K562 (cell line): ENCODE measurements at regions not wholly inside any gene's neighbourhood (a gene's known extent, or its start where the extent isn't known, plus 50 kb on each side); places are given as distances from the start of the nearest gene placed in this dataset.

ENCODE experiments used
- ATAC-seq: fragments of 200-7000 bp; cut with Tn5 transposase; 3 replicates; pipeline ENCODE4 v1.9.1; 2020; ENCODE audit warnings: moderate library complexity
- BruUV-seq: library from RNA; stranded (reverse); fragments of 400-500 nt; replicated peaks from 2 replicates; lab custom pipeline; 2021; lab: Mats Ljungman, UMichigan
- CTCF ChIA-PET: fragments of 300-600 bp; formaldehyde crosslinking; extraction: SDS; loops from one replicate; lab custom pipeline; 2021; ENCODE audit warnings: low intra/inter-chr PET ratio; lab: Yijun Ruan, JAX
- POLR2A ChIA-PET: fragments of 300-600, 350-650 bp; sonication (Branson Sonifier 250); formaldehyde crosslinking; extraction: SDS; loops from one replicate; lab custom pipeline; 2021; ENCODE audit warnings: antibody characterized with exemption, inconsistent platforms; lab: Yijun Ruan, JAX
- DNase-seq, 4 experiments: peaks; one replicate each; pipeline versions ENCODE4 v3.0.0 to v3.0.0-alpha.2; 2011 to 2018; ENCODE audit warnings: low spot score in 3 of 4, mixed read lengths in 3 of 4; ENCODE audit errors: extremely low read depth in 1 of 4
- FAIRE-seq: peaks from 2 replicates; lab custom pipeline; 2011; peaks lifted over from hg19 to GRCh38; lab: Jason Lieb, UNC
- H2AFZ ChIP-seq: 2 replicates; pipeline ENCODE4 v1.6.0; 2011; ENCODE audit warnings: low read depth, low read length, control low read depth, inconsistent platforms
- H3K27ac ChIP-seq: fragments of 200-600 bp; 3 replicates; pipeline ENCODE4 v1.8.0; 2011; ENCODE audit warnings: low read depth, mild to moderate bottlenecking, control low read depth, inconsistent platforms, low read length, moderate library complexity, mixed read lengths; ENCODE audit errors: extremely low read depth
- H3K27me3 ChIP-seq, 2 experiments: fragments of 300-600 bp in 1 of 2; 2 replicates in 1 of 2; 3 replicates in 1 of 2; pipeline versions ENCODE4 v1.6.0 to v1.8.0; 2011; ENCODE audit warnings: inconsistent platforms in 2 of 2, low read length in 2 of 2, mild to moderate bottlenecking in 1 of 2, mixed read lengths in 1 of 2, moderate library complexity in 1 of 2; ENCODE audit not compliant: control insufficient read depth in 2 of 2, insufficient read depth in 2 of 2
- H3K36me3 ChIP-seq: fragments of 300-600 bp; 3 replicates; pipeline ENCODE4 v1.8.0; 2011; ENCODE audit warnings: mild to moderate bottlenecking, low read length, inconsistent platforms; ENCODE audit not compliant: control insufficient read depth, insufficient read depth
- H3K4me1 ChIP-seq, 2 experiments: fragments of 200-600 bp in 1 of 2; replicated peaks in 1 of 2; 2 replicates in 1 of 2; 3 replicates in 1 of 2; pipeline versions ENCODE4 v1.5.1 to v1.8.0; 2011; ENCODE audit warnings: inconsistent platforms in 2 of 2, low read length in 2 of 2, mild to moderate bottlenecking in 1 of 2, mixed read lengths in 1 of 2, moderate library complexity in 1 of 2; ENCODE audit not compliant: control insufficient read depth in 2 of 2, insufficient read depth in 2 of 2
- H3K4me2 ChIP-seq: 2 replicates; pipeline ENCODE4 v1.6.1; 2011; ENCODE audit warnings: low read length, control low read depth, inconsistent platforms, mixed read lengths; ENCODE audit not compliant: insufficient read depth
- H3K4me3 ChIP-seq: fragments of 200-600 bp; sonication (generic), shearing (Covaris generic); 2 replicates; pipeline ENCODE4 v1.5.1; 2016; ENCODE audit warnings: control low read depth, inconsistent platforms
- H3K79me2 ChIP-seq: fragments of 200-600 bp; 3 replicates; pipeline ENCODE4 v1.8.0; 2011; ENCODE audit warnings: low read length, inconsistent platforms; ENCODE audit not compliant: control insufficient read depth, insufficient read depth
- H3K9ac ChIP-seq, 2 experiments: 2 replicates each; pipeline versions ENCODE4 v1.6.0 to v1.6.1; 2011; ENCODE audit warnings: low read depth in 2 of 2, low read length in 2 of 2, control low read depth in 1 of 2, inconsistent platforms in 1 of 2, mild to moderate bottlenecking in 1 of 2, mixed read lengths in 1 of 2; ENCODE audit not compliant: insufficient read depth in 1 of 2
- H3K9me1 ChIP-seq: one replicate; pipeline ENCODE4 v1.6.0; 2011; ENCODE audit warnings: inconsistent platforms, mild to moderate bottlenecking, low read length, moderate library complexity; ENCODE audit not compliant: control insufficient read depth, insufficient read depth
- H3K9me3 ChIP-seq: replicated peaks from 2 replicates; pipeline ENCODE4 v1.5.1; 2011; ENCODE audit warnings: low read depth, low read length, inconsistent platforms; ENCODE audit not compliant: control insufficient read depth, insufficient read depth
- H4K20me1 ChIP-seq: replicated peaks from 2 replicates; pipeline ENCODE4 v1.6.1; 2011; ENCODE audit warnings: low read length, inconsistent platforms, mixed read lengths; ENCODE audit not compliant: control insufficient read depth, insufficient read depth
- GATAD2A ChIP-seq: fragments of 450-650 bp; IDR thresholded peaks from 2 replicates; pipeline ENCODE4 v1.6.1; 2017
- HOXB6 ChIP-seq: fragments of 250-450 bp; sonication (Bioruptor Pico); IDR thresholded peaks from 2 replicates; pipeline ENCODE4 v1.5.1; 2022; ENCODE audit warnings: mild to moderate bottlenecking, borderline replicate concordance
- ID3 ChIP-seq, 2 experiments: fragments of 250-450 bp in 1 of 2; fragments of 450-650 bp in 1 of 2; sonication (Bioruptor Pico) in 1 of 2; IDR thresholded peaks; 2 replicates each; pipeline versions ENCODE4 v1.6.1 to v1.8.0; 2016 to 2021; ENCODE audit warnings: mild to moderate bottlenecking in 2 of 2, moderate library complexity in 2 of 2, missing compliant biosample characterization in 1 of 2, missing genetic modification characterization in 1 of 2
- ILF3 ChIP-seq: fragments of 450-650 bp; IDR thresholded peaks from 2 replicates; pipeline ENCODE4 v1.6.1; 2018; ENCODE audit warnings: antibody characterized with exemption, mild to moderate bottlenecking, moderate library complexity, borderline replicate concordance
- NEUROD1 ChIP-seq: fragments of 150-350 bp; IDR thresholded peaks from 2 replicates; pipeline ENCODE4 v1.6.1; 2014; ENCODE audit warnings: borderline replicate concordance, low read length, low read depth; ENCODE audit not compliant: partially characterized antibody
- RFX7 ChIP-seq: fragments of 250-450 bp; sonication (Bioruptor Pico); IDR thresholded peaks from 2 replicates; pipeline ENCODE4 v1.5.1; 2021; ENCODE audit warnings: mild to moderate bottlenecking
- SMARCE1 ChIP-seq: fragments of 450-650 bp; IDR thresholded peaks from 2 replicates; pipeline ENCODE4 v1.7.1; 2016; ENCODE audit warnings: mild to moderate bottlenecking
- ZNF318 ChIP-seq, 2 experiments: fragments of 450-650 bp; IDR thresholded peaks; 2 replicates each; pipeline ENCODE4 v1.6.1; 2016; ENCODE audit warnings: mild to moderate bottlenecking in 2 of 2, borderline replicate concordance in 1 of 2, low read depth in 1 of 2, moderate library complexity in 1 of 2
- WGBS: fragments of 100-300 bp; shearing (Covaris generic); methylation state at CpG from one replicate; pipeline ENCODE4 v1.1.6; 2016; ENCODE audit warnings: low coverage, mixed read lengths; ENCODE audit not compliant: insufficient coverage; ENCODE audit errors: missing lambda C conversion rate; 5-methylcytosine and 5-hydroxymethylcytosine counted together
- in situ Hi-C: fragments of 300-500 bp; cut with MboI; formaldehyde crosslinking; loops from 4 replicates; pipeline ENCODE4 v1.15.0; 2018; ENCODE audit warnings: inconsistent platforms, mixed read lengths
- intact Hi-C: fragments of 100-400 bp; cut with micrococcal nuclease; formaldehyde crosslinking; loops from 2 replicates; pipeline ENCODE4 v1.14.2; 2022

- no peak for TF ChIP-seq ID3 (CRISPR knock-in tag; IDR thresholded peaks at IDR 0.05)
- no peak for TF ChIP-seq ID3 (tag; IDR thresholded peaks at IDR 0.05)
- TF ChIP-seq SMARCE1: no peak
- no peak for TF ChIP-seq RFX7 (CRISPR knock-in tag)
Observed at GRCh38 chr18:78583739-78584458, 395.7 kb upstream of the SALL3 start (continued).

GRCh38 chr18:78584459-78585022 lies 395.1 kb upstream of the SALL3 start:
- Histone ChIP-seq H3K4me2 (no peak overlapping the region), H2AFZ (no peak overlapping the region), H3K9me3 (no peaks in the 10 kb centered on the region), H3K79me2 (no peaks in the 10 kb centered on the region), H3K27ac (no peak overlapping the region), H3K27me3 (peaks cover 4 to 27% of the 10 kb centered on the region in 2 experiments; a peak in 4 of 5 replicates), H4K20me1 (no peaks in the 10 kb centered on the region), H3K9ac (no peak overlapping the region), H3K4me3 (no peak overlapping the region), H3K4me1 (no peaks in the 10 kb centered on the region), H3K36me3 (no peaks in the 10 kb centered on the region), H3K9me1 (no peaks in the 10 kb centered on the region)
- BruUV-seq: no TSS peak
- no peak for FAIRE-seq
- DNase-seq: no peak
- 0% methylated on average over 8 of the region's 19 CpGs for WGBS
- ATAC-seq: no peak
- ChIA-PET POLR2A (no interaction called here), CTCF (no interaction called here)
- TF ChIP-seq ZNF318 (IDR thresholded peaks at IDR 0.05; ENCODE audit: borderline replicate concordance in 1 of 2, low read depth in 1 of 2) (no peak), GATAD2A (no peak), HOXB6 (CRISPR knock-in tag) (no peak), ILF3 (no peak), NEUROD1 (no peak)
- in situ Hi-C loops: no loop called here
- intact Hi-C loops: no loop called here
